Activated CD4-positive, alpha-beta T cell treated with anti-CD3 and anti-CD28 coated beads, Interleukin-2, Interleukin-6, amounts not matched to agents 100 ng/mL and 50 ng/mL, durations not matched to agents 16 hours and 8 hours (primary cell): ENCODE measurements at regions not wholly inside any gene's neighbourhood (a gene's known extent, or its start where the extent isn't known, plus 50 kb on each side); places are given as distances from the start of the nearest gene placed in this dataset.

Source experiments
- DNase-seq: peaks from one replicate; pipeline ENCODE4 v3.0.0-alpha.2; 2020

DNA sequence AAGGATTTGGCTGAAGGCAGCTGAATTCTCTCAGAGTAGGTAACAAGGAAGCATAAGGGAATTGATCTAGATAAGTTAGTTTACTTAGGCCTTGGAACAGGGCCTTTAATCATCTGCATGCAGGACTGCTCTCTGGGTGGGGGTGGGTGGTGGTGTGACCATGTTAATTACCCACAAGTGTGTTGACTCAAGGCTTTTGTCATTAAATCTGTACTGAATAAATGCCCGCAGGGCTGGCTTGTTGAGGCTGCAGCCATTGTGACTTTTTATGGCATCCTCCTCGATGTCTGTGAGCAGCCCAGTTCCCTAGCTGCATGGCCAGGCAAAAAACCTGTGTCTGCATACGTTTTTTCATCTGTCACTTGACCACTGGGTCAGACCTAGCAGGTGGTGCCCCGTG lies 63.5 kb upstream of the ASCC3 start:
- no peak for DNase-seq

GRCh38 chr6:100946021-100946540 lies 65.0 kb upstream of the ASCC3 start:
- no peak for DNase-seq

DNA sequence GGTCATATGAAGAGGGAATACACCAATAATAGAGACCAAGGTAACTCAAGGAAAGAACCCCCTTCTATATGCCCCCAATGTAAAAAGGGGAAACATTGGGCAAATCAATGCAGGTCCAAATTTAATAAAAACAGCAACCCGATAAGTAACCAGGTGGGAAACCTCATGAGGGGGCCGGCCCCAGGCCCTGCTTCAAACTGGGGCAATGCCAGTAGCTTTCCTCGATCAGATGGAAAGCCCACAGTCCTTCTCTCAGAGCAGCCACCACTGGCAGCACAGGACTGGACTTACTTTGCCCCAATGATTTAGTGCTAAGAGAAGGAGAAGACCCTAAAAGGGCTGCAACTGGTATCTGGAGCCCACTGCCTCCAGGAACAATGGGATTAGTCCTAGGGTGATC lies 65.6 kb upstream of the ASCC3 start:
- DNase-seq = no peak

- DNase-seq = no peak
Observed at GRCh38 chr6:100948381-100949133, 67.4 kb upstream of the ASCC3 start.

- DNase-seq = no peak
Observed at GRCh38 chr6:100952006-100952405, 70.9 kb upstream of the ASCC3 start.

GRCh38 chr6:100959280-100959679 lies 78.2 kb upstream of the ASCC3 start:
- DNase-seq = no peak

DNA sequence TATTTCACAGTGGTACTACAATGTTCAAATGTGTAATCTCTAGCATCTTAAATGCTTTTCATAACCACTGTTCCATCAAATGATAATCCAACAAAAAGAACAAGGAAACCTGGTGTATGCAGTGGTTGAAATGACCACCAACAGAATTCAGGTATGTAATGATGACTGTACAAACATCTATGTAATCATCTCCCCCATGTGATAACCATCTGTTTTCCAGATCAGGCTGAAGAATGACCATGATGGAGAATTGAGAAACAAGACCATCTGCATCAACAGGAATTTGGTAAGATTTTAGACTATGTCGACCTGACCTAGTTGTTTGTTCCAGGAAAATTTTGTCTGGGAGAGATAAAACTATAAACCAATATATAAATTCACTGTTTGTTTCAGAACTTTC lies 81.3 kb upstream of the ASCC3 start:
- no peak for DNase-seq

GRCh38 chr6:100965067-100965466 lies 83.9 kb upstream of the ASCC3 start:
- no peak for DNase-seq

DNA sequence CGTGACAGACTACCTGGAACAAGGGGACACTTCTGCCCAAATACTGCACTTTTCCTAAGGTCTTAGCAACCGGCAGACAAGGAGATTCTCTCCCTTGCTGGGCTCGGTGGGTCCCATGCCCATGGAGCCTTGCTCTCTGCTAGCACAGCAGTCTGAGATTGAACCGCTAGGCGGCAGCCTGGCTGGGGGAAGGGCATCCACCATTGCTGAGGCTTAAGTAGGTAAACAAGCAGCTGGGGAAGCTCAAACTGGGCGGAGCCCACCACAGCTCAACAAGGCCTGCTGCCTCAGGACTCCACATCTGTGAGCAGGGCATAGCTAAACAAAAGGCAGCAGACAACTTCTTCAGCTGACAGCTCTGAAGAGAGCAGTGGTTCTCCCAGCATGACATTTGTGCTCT lies 87.8 kb upstream of the ASCC3 start:
- DNase-seq = no peak

DNA sequence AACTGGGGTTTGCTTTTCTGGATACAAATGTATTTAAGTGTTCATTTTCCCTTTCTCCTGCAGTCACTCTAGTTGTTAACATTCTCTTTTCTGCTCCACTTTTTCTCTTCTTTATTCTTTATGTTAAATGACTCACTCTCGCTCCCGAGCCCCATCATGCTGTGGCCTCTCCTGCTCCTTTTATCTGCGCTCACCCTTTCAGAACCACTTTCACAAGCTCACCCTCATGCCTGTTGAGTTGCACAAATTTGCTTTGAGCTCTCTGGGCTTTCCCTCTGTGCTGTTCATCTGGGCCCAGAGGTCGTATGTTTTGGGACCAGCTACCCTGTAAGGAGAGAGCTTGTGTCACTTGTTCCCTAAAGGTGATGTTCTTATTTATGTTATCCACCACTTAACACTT lies 98.1 kb upstream of the ASCC3 start:
- no peak for DNase-seq

DNA sequence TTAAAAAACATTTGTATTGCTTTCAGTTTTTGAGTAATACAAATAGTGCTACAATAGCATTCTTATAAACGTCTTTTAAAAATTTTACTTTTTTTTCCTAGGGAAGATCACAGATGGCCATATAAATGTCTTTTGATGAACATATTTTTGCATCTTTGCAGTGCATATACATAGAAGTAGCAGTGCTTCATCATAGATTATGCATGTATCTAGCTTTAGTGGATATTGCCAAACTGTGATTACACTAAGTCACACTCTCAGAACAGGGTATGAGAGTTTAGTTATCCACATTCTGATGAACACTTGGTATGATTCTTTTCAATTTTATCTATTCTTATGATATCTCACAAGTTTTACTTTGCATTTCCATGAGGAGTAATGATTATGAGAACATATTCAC lies 99.8 kb upstream of the ASCC3 start:
- DNase-seq = no peak

DNA sequence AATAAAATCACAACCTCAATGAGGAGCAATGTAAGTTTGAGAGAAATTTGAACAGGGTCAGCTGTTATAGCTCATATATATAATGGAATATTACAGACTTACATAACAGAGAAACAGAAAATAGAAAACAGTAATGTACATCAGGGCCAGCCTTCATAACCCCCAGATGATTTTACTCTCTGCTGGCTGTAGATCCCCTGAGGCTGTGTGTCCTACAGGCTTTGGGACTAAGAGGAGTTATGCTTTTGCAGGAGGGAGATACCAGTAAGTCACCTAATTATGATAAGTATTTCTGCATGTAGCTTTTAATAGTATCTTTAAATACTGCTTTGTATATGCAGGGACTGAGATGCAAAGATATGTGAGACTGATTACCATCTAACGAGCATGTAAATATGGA lies 105.8 kb upstream of the ASCC3 start:
- DNase-seq = no peak

- DNase-seq = no peak
Observed at GRCh38 chr6:100987556-100987955, 106.4 kb upstream of the ASCC3 start.

DNA sequence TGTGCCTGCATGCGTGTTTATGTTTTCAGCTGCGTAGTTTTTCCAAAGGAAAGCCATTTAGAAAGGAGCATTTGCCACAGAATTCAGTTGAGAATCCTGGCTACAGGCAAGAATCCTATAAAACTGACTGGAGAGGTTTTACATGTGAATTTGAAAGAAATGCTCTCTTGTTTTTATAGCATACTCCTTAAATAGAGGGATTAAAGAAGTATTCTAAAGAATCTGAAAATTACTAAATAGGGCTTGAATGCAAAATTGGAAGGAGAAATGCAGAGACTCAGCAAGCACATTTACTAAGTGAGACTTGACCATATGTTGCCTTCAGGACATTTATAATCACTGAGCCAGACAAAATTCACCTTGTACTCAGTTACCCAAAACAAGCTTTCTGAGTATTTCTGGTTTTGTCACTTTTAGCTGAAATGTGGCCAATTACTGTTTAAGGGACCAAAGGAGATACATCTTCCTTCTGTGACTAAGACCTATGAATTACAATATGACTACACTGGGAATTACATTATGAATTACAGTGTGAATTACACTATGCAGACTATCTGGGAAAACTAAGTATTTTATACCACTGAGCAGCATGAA lies 107.4 kb upstream of the ASCC3 start:
- no peak for DNase-seq

- DNase-seq = no peak
Observed at GRCh38 chr6:100990070-100990469, 108.9 kb upstream of the ASCC3 start.

DNA sequence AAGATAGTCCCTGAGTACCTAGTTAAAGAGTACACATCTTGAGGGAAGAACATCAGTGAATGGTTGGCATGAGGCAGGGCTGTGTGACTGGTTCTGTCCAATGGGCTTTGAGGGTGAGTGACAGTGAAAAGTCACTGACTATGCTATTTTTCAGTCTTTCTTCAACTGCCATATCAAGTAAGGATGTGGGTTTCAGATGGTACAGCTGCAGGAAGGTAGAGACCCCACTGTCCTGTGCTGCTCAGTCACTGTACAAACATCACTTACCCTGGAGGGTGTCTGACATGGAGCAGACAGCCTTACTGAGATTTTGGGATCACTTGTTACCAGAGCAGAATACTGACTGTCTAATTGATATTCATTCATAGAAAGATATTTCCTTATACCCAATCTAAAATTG lies 115.3 kb upstream of the ASCC3 start:
- DNase-seq = no peak

DNA sequence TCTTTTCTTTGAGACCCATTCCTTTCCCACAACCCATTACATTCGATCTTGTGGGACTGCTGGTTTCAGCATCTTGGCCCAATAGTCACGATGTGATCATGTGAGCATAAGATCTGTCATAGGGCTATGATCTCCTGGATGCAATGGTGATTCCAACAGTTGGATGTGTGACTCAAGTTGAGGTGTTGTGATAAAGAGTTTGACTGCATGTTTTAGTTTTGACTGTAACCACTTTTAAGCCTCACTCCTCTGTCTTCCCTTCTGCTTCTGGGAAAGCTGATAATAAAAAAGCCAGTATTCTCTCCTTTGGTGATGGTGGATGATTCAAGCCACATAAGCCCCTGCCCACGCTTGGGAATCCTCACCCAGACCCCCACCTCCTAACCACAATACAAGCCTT lies 117.0 kb upstream of the ASCC3 start:
- DNase-seq = no peak

DNA sequence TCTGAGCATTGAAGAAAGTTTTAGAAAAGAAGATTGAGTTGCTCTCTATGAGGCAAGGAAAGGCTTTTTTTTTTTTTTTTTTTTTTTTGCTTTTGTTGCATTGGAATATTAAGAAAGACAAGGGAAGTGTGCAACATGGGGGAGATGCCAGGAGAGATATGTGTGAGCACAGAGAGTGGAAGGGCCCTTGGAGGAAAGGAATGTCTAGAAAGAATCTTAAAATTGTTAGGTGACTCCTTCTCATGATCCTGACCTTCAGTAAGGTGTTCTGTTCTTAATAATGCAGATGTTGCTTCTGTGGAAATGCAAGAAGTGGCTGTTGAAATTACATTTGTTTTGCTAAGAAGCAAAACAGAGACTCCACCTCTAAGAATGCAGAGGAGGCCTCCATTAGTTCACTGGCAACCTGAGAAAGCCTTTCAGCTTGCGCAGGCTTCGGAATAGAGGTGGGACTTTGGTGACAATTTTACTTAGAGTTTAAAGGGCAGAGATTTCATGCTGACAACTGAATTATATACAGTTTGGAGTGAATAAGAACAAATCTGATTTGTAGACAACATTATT lies 118.0 kb upstream of the ASCC3 start:
- no peak for DNase-seq

DNA sequence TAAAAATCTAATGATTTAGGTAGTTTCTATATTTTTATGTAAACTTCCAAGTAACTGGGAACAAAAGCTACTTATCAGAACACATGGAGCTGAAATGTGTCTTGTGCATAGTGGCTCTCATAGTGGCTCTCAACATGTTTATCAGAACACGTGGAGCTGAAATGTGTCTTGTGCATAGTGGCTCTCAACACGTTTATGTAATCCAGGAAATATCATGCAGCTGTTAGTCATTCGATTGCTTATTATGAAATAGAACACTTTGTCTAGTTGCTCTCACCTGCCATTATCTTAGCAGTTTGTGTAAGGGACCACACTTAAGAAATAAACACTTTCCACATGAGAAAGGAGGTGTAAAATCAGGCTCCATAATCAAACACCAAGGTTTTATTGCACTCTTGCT lies 119.2 kb upstream of the ASCC3 start:
- no peak for DNase-seq

DNA sequence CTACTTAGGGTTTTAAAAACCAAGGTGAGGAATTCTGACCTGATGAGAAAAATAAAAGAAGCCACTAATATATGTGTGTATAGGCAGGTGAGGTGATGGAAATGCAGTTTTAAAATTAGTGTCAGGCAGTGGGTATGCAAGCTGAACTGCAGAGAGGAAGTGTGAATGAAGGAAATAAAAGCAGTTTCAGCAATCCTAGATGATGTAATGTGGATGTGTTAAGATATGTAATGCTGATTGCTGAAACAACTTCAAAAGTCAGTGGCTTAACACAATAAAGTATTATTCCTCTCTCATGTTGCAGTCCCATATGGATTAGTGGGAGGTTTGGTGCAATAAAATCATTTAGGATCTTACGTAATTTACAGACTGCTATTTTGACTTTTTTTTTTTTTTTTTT lies 119.9 kb upstream of the ASCC3 start:
- DNase-seq = no peak

- no peak for DNase-seq
Observed at GRCh38 chr6:101001607-101002006, 120.5 kb upstream of the ASCC3 start.

GRCh38 chr6:101003075-101003474 lies 121.9 kb upstream of the ASCC3 start:
- no peak for DNase-seq

GRCh38 chr6:101011186-101011585 lies 130.1 kb upstream of the ASCC3 start:
- DNase-seq = peak; percentile 1

- no peak for DNase-seq
Observed at GRCh38 chr6:101013612-101014195, 132.6 kb upstream of the ASCC3 start.
